Peyer's patch (tissue), 4 donors: ENCODE measurements at regions not wholly inside any gene's neighbourhood (a gene's known extent, or its start where the extent isn't known, plus 50 kb on each side); places are given as distances from the start of the nearest gene placed in this dataset.

Source experiments
- DNase-seq, 3 donors: peaks; one replicate each; pipeline ENCODE4 v3.0.0-alpha.2; 2017 to 2019
- H3K27ac ChIP-seq, 4 donors: fragments of 200-600 bp; sonication (generic); one replicate each; pipeline ENCODE4 v1.5.1; 2016 to 2019
- H3K27me3 ChIP-seq, 2 donors: fragments of 200-600 bp; sonication (generic); one replicate each; pipeline ENCODE4 v1.5.1; 2019
- H3K36me3 ChIP-seq, 3 donors: fragments of 200-600 bp; sonication (generic); one replicate each; pipeline ENCODE4 v1.5.1; 2016 to 2019
- H3K4me1 ChIP-seq, 4 donors: fragments of 200-600 bp; sonication (generic); one replicate each; pipeline ENCODE4 v1.5.1; 2016 to 2019
- H3K4me3 ChIP-seq, 4 donors: fragments of 200-600 bp; sonication (generic); 1 replicate in 3 of 4; 2 replicates in 1 of 4; pipeline ENCODE4 v1.5.1; 2016 to 2019; ENCODE audit warnings: mild to moderate bottlenecking in 1 of 4
- H3K9me3 ChIP-seq, 4 donors: fragments of 200-600 bp; sonication (generic); one replicate each; pipeline ENCODE4 v1.5.1; 2016 to 2019; ENCODE audit warnings: mild to moderate bottlenecking in 1 of 4
- POLR2A ChIP-seq, 2 donors: fragments of 450-650 bp; IDR thresholded peaks; one replicate each; pipeline ENCODE4 v1.5.1; 2017; ENCODE audit warnings: antibody characterized with exemption in 2 of 2, mild to moderate bottlenecking in 2 of 2, moderate library complexity in 2 of 2
- TF ChIP-seq, protein P1 (sequence below), 6 experiments: fragments of 450-650 bp in 4 of 6; fragments of 200-600 bp in 2 of 6; sonication (generic) in 1 of 6; IDR thresholded peaks; one replicate each; pipeline ENCODE4 v1.5.1; 2017 to 2019; ENCODE audit warnings: antibody characterized with exemption in 6 of 6, mild to moderate bottlenecking in 3 of 6, moderate library complexity in 1 of 6

DNA sequence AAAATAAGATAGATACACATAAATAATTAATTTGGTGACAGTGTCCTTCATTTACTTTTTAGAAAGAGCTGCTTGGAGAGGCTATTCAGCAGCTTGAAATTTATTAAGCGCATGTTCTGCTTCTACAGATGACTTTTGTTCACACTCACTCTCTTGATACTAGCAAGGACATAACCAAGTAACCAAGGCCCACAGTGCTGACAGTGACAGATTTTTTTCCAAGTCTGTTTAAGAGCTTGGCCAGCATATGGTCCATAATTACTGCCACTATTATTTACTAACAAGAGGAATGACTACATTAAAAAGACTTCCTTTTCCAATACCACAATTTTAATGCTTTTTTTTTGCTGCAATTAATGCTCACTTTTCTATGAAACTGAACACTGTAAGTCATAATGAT, 673.7 kb upstream of the MIR17HG start:
- TF ChIP-seq, protein P1, sequence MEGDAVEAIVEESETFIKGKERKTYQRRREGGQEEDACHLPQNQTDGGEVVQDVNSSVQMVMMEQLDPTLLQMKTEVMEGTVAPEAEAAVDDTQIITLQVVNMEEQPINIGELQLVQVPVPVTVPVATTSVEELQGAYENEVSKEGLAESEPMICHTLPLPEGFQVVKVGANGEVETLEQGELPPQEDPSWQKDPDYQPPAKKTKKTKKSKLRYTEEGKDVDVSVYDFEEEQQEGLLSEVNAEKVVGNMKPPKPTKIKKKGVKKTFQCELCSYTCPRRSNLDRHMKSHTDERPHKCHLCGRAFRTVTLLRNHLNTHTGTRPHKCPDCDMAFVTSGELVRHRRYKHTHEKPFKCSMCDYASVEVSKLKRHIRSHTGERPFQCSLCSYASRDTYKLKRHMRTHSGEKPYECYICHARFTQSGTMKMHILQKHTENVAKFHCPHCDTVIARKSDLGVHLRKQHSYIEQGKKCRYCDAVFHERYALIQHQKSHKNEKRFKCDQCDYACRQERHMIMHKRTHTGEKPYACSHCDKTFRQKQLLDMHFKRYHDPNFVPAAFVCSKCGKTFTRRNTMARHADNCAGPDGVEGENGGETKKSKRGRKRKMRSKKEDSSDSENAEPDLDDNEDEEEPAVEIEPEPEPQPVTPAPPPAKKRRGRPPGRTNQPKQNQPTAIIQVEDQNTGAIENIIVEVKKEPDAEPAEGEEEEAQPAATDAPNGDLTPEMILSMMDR (IDR thresholded peaks at IDR 0.05), result no peak
- no peak for TF ChIP-seq POLR2A (IDR thresholded peaks at IDR 0.05)
- H3K9me3 ChIP-seq, result no peaks in the 10 kb centered on the region
- no peaks in the 10 kb centered on the region for H3K4me1 ChIP-seq
- H3K36me3 ChIP-seq, result no peaks in the 10 kb centered on the region
- DNase-seq, result no peak
- no peak overlapping the region for H3K27ac ChIP-seq
- H3K27me3 ChIP-seq, result no peaks in the 10 kb centered on the region
- H3K4me3 ChIP-seq, result no peak overlapping the region

DNA sequence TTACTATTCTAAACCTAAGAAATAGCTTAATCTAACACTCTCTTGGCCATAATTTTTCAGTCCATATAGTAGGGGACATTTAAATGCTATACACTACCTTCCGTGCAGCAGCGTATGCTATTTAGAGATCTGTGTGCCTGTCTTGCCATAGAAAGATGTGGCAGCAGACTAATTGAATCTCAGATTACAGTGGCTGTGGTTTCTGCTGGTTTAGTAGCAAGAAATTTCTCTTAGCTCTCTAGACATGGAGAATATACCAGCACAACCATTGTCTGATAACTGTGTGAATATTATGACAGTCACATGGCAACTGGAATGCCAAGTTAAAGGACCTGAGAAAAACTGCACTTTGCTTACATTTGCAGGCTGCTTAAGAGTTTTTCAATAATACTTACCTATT, 672.4 kb upstream of the MIR17HG start:
- H3K9me3 ChIP-seq, result no peaks in the 10 kb centered on the region
- TF ChIP-seq POLR2A (IDR thresholded peaks at IDR 0.05), result no peak
- TF ChIP-seq, protein P1 (IDR thresholded peaks at IDR 0.05), result no peak
- DNase-seq, result no peak
- H3K36me3 ChIP-seq, result no peaks in the 10 kb centered on the region
- no peak overlapping the region for H3K27ac ChIP-seq
- H3K4me1 ChIP-seq, result no peaks in the 10 kb centered on the region
- no peak overlapping the region for H3K4me3 ChIP-seq
- no peaks in the 10 kb centered on the region for H3K27me3 ChIP-seq

DNA sequence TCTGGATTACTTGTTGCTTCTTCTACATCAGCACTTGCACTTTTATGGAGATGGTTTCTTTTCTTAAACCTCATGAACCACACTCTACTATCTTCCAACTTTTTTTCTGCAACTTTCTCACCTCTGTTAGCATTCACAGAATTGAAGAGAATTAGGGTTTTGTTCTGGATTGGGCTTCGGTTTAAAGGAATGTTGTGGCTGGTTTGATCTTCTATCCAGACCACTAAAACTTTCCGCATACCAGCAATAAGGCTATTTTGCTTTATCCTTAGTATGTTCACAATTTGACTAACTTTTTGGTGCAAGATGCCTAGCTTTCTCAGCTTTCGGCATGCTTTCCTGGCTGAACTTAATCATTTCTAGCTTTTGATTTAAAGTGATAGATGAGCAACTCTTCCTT, 666.7 kb upstream of the MIR17HG start:
- H3K36me3 ChIP-seq, result no peaks in the 10 kb centered on the region
- TF ChIP-seq, protein P1 (IDR thresholded peaks at IDR 0.05), result no peak
- no peak for TF ChIP-seq POLR2A (IDR thresholded peaks at IDR 0.05)
- no peaks in the 10 kb centered on the region for H3K27me3 ChIP-seq
- no peak overlapping the region for H3K4me3 ChIP-seq
- H3K4me1 ChIP-seq, result no peaks in the 10 kb centered on the region
- H3K9me3 ChIP-seq, result no peaks in the 10 kb centered on the region
- DNase-seq, result no peak
- no peak overlapping the region for H3K27ac ChIP-seq

DNA sequence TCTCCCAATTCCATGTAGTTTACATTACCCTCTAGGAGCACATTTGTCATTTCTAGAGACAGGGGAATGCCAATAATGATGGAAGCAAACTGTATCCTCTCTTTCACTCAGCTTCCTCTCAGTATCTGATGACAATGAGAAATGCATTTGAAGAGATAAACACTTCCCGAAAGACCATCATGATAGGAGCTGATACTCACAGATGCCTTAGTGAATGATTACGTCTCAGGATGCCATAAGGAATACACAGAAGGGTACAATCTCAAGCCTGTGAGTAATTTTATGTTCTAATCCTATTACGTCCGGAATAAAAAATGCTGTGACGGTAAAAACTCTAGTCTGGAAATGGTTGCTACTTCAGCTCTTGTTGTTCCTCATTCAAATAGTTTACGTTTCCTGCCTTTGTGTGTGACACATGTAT, 663.8 kb upstream of the MIR17HG start:
- Histone ChIP-seq H3K4me1 (no peaks in the 10 kb centered on the region), H3K27me3 (no peaks in the 10 kb centered on the region)

DNA sequence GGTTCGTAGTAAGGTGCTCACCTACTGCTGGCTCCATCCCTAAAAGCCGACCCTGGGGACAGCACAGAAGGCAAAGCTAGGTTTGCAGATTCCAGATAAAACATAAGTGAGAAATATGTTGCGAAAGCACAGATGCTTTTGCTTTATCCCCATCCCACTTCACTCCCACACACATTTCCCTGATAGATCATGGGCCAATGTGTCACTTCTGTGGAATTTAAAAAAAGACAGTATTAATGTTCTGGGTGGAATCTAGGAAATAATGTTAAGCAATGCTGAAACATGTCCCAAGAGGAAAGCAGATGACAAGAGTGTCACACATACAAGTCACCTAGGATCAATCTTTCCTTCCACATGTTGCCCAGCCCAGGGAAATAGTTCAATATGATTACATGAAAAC, 661.0 kb upstream of the MIR17HG start:
- H3K9me3 ChIP-seq, result no peaks in the 10 kb centered on the region
- TF ChIP-seq POLR2A (IDR thresholded peaks at IDR 0.05), result no peak
- TF ChIP-seq, protein P1 (IDR thresholded peaks at IDR 0.05), result no peak
- H3K36me3 ChIP-seq, result no peaks in the 10 kb centered on the region
- DNase-seq, result no peak
- no peaks in the 10 kb centered on the region for H3K27me3 ChIP-seq
- no peaks in the 10 kb centered on the region for H3K4me1 ChIP-seq
- H3K4me3 ChIP-seq, result no peak overlapping the region
- H3K27ac ChIP-seq, result no peak overlapping the region

More for the DNA sequence above, 663.8 kb upstream of the MIR17HG start:
- DNase-seq, result no peak
- Histone ChIP-seq H3K36me3 (no peaks in the 10 kb centered on the region), H3K27ac (no peak overlapping the region), H3K4me3 (no peak overlapping the region), H3K9me3 (no peaks in the 10 kb centered on the region)
- TF ChIP-seq, protein P1 (IDR thresholded peaks at IDR 0.05), result no peak
- TF ChIP-seq POLR2A (IDR thresholded peaks at IDR 0.05), result no peak

DNA sequence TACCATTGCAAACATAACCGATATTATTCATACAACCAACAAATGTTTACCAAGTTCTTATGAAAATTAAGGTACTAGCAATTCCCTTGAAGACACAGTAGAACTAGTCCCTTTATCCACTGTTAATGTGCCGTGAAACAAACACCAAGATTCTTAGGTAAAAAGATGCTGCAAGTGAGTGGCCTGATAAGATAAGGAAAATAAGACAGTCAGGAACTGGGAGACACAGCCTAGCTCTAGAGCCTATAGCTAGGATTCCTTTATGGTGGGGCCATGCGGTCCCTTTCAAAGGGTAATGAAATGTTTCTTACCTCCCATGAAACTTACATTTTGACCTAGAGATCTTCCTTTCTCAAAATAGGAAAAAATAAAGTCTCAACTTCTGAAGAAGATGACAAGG, 658.4 kb upstream of the MIR17HG start:
- Histone ChIP-seq H3K9me3 (no peaks in the 10 kb centered on the region), H3K4me3 (no peak overlapping the region), H3K36me3 (no peaks in the 10 kb centered on the region), H3K4me1 (no peaks in the 10 kb centered on the region), H3K27ac (no peak overlapping the region), H3K27me3 (no peaks in the 10 kb centered on the region)
- no peak for TF ChIP-seq POLR2A (IDR thresholded peaks at IDR 0.05)
- TF ChIP-seq, protein P1 (IDR thresholded peaks at IDR 0.05), result no peak
- no peak for DNase-seq
